Mucosa of descending colon (tissue), 3 donors: ENCODE measurements at regions not wholly inside any gene's neighbourhood (a gene's known extent, or its start where the extent isn't known, plus 50 kb on each side); places are given as distances from the start of the nearest gene placed in this dataset.

Source experiments
- ATAC-seq: fragments of 200-7000 bp; cut with Tn5 transposase; one replicate; pipeline ENCODE4 v1.9.1; 2020; ENCODE audit warnings: mild to moderate bottlenecking, moderate library complexity
- DNase-seq, 3 donors: peaks; one replicate each; pipeline ENCODE4 v3.0.0-alpha.2; 2020
- H3K36me3 ChIP-seq: fragments of 200-600 bp; one replicate; pipeline ENCODE4 v1.8.0; 2021; ENCODE audit warnings: low read depth, mild to moderate bottlenecking
- H3K4me1 ChIP-seq: fragments of 200-600 bp; one replicate; pipeline ENCODE4 v1.8.0; 2021; ENCODE audit warnings: low read depth, mild to moderate bottlenecking
- H3K4me3 ChIP-seq: fragments of 200-600 bp; one replicate; pipeline ENCODE4 v1.8.0; 2021; ENCODE audit warnings: mild to moderate bottlenecking
- H3K9me3 ChIP-seq: fragments of 200-600 bp; one replicate; pipeline ENCODE4 v1.8.0; 2021; ENCODE audit warnings: mild to moderate bottlenecking
- intact Hi-C, 2 donors: fragments of 100-400 bp; cut with DNase I in 1 of 2; cut with micrococcal nuclease in 1 of 2; formaldehyde crosslinking; loops; one replicate each; pipeline versions ENCODE4 v1.11.0 to v1.11.1; 2022; cut with DNase I, micrococcal nuclease
- TF ChIP-seq, protein P1 (sequence below): fragments of 200-600 bp; IDR thresholded peaks from one replicate; pipeline ENCODE4 v1.8.0; 2022; ENCODE audit warnings: antibody characterized with exemption, mild to moderate bottlenecking
- donor health status: DM: no; HTN: no; CAD: no; lungs with moderate emphysema.
- donor health status: DM: no; HTN: no; CAD: no.
- donor health status: DM: no; HTN: yes; CAD: no.

DNA sequence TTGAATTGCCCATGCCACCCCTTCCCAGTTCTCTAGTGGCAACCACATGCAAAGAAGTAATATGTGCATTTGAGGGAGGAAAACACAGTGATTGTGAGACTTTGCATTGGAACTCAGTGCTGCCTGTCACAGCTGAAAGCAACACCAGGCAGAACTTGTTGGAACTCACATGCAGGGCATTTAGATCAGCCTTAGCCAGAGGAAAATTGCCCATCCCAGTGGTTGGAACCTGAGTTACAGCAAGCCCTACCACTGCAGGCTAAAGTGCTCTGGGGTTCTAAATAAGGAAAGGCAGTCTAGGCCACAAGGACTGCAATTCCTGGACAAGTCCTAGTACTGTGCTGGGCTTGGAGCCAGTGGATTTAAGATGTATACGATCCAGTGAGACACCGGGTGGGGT, 245.3 kb upstream of the UFL1 start:
- intact Hi-C loops = no loop called here
- H3K4me1 ChIP-seq = no peaks in the 10 kb centered on the region
- ATAC-seq (no peak), DNase-seq (no peak)
- no peaks in the 10 kb centered on the region for H3K36me3 ChIP-seq
- TF ChIP-seq, protein P1, sequence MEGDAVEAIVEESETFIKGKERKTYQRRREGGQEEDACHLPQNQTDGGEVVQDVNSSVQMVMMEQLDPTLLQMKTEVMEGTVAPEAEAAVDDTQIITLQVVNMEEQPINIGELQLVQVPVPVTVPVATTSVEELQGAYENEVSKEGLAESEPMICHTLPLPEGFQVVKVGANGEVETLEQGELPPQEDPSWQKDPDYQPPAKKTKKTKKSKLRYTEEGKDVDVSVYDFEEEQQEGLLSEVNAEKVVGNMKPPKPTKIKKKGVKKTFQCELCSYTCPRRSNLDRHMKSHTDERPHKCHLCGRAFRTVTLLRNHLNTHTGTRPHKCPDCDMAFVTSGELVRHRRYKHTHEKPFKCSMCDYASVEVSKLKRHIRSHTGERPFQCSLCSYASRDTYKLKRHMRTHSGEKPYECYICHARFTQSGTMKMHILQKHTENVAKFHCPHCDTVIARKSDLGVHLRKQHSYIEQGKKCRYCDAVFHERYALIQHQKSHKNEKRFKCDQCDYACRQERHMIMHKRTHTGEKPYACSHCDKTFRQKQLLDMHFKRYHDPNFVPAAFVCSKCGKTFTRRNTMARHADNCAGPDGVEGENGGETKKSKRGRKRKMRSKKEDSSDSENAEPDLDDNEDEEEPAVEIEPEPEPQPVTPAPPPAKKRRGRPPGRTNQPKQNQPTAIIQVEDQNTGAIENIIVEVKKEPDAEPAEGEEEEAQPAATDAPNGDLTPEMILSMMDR = no peak
- H3K9me3 ChIP-seq = peaks cover 3% of the 10 kb centered on the region
- H3K4me3 ChIP-seq = no peak overlapping the region

DNA sequence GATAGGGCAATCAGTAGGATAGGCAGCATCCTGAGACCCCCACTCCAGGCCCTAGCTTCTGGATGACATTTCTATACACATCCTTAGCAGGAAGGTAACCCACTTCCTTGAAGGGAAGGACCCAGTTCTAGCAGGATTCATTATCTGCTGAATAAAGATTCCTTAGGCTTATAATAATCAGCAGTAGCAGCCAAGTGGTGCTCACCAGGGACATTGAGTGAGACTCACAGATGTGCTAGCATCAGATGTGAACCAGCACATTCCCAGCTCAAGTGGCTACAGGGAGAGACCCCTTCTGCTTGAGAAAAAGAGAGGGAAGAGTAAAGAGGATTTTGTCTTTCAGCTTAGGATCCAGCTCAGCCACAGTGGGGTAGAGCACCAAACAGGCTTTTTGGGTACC, 244.8 kb upstream of the UFL1 start:
- Histone ChIP-seq H3K9me3 (peaks cover 3% of the 10 kb centered on the region), H3K4me3 (no peak overlapping the region), H3K4me1 (no peaks in the 10 kb centered on the region), H3K36me3 (no peaks in the 10 kb centered on the region)
- intact Hi-C loops = no loop called here
- ATAC-seq = no peak
- TF ChIP-seq, protein P1 = no peak
- no peak for DNase-seq

DNA sequence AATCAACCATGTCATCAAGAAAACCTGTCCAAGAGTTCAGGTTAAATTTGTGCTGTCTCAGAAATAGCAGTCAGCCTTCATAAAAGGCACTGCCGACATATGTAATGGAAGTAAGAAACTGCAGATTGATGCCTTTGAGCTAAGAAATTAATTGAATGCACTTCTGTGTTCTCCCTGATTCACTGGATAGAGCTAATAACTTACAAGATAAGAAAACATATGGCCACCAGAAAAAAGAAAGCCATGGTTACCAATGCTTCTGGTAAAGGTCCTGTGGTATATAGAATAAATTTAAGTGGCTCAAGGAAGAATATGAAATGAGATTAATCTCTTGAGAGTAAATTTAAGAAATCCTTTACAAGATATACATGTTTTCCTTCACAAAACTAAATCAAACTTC, 242.5 kb upstream of the UFL1 start:
- no peaks in the 10 kb centered on the region for H3K4me1 ChIP-seq
- H3K36me3 ChIP-seq = no peaks in the 10 kb centered on the region
- intact Hi-C loops = no loop called here
- no peak overlapping the region for H3K4me3 ChIP-seq
- no peak for DNase-seq
- no peak for ATAC-seq
- no peaks in the 10 kb centered on the region for H3K9me3 ChIP-seq
- TF ChIP-seq, protein P1 = no peak

DNA sequence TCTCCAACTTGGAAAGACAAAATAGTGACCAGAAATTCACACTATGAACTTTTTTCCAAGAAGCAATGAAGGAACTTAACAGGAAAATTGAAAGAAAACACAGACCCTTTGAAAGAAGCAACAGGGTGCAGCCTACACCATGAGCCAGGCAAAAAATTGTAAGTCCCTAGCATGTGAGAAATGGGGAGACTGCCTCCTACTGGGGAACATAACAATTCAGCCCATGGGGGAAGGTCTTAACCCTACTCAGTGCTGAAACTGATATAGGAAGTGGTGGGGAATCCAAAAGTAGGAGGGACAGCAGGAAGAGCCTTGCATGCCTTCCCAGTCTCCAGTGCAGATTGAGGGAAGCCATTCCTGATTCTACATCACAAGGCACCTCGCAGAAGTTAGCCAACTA, 235.1 kb upstream of the UFL1 start:
- no peaks in the 10 kb centered on the region for H3K36me3 ChIP-seq
- H3K9me3 ChIP-seq = no peaks in the 10 kb centered on the region
- ATAC-seq = no peak
- H3K4me3 ChIP-seq = no peak overlapping the region
- no peaks in the 10 kb centered on the region for H3K4me1 ChIP-seq
- intact Hi-C loops = no loop called here
- DNase-seq = no peak
- TF ChIP-seq, protein P1 = no peak

DNA sequence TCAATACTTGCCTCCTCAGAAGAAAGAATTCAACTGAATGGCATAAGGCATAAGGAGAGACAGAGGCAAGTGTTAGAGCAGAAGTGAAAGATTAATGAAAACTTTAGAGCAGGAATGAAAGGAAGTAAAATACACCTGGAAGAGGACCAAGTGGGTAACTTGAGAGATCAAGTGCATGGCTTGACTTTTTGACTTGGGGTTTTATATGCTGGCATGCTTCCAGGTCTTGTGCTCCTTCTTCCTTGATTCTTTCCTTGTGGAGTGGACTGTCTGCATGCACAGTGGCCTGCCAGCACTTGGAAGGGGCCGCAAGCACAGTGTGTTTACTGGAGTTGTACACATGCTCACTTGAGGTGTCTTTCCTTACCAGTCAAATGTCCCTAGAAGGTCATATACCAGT, 222.1 kb upstream of the UFL1 start:
- intact Hi-C loops = no loop called here
- Histone ChIP-seq H3K36me3 (no peaks in the 10 kb centered on the region), H3K4me1 (no peaks in the 10 kb centered on the region), H3K9me3 (no peaks in the 10 kb centered on the region), H3K4me3 (no peak overlapping the region)
- ATAC-seq (no peak), DNase-seq (no peak)
- TF ChIP-seq, protein P1 = no peak

DNA sequence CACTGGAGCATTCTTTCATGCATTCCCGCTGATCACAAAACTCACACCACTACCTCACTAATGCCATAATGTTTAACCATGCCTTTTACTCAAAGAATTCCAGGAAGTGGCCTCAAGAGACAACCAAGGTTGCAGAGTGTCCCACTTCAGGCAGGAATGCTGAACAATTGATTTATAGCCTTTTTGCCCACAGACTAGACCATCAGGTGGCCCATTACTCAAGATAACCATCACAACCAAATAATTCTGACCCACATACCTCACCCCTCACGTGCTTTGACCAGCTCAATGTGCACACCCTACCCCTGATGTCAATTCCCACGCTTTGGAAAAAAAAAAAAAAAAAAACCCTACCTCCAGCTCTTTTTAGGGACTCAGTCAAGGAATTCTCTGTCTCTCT, 220.6 kb upstream of the UFL1 start:
- TF ChIP-seq, protein P1 = no peak
- ATAC-seq = no peak

More for the DNA sequence above, 220.6 kb upstream of the UFL1 start:
- no peaks in the 10 kb centered on the region for H3K4me1 ChIP-seq
- intact Hi-C loops = no loop called here
- H3K4me3 ChIP-seq = no peak overlapping the region
- DNase-seq = no peak
- no peaks in the 10 kb centered on the region for H3K9me3 ChIP-seq
- no peaks in the 10 kb centered on the region for H3K36me3 ChIP-seq
